ENCODE measurements at regions not wholly inside any gene's neighbourhood (a gene's known extent, or its start where the extent isn't known, plus 50 kb on each side); places are given as distances from the start of the nearest gene placed in this dataset.

DNA sequence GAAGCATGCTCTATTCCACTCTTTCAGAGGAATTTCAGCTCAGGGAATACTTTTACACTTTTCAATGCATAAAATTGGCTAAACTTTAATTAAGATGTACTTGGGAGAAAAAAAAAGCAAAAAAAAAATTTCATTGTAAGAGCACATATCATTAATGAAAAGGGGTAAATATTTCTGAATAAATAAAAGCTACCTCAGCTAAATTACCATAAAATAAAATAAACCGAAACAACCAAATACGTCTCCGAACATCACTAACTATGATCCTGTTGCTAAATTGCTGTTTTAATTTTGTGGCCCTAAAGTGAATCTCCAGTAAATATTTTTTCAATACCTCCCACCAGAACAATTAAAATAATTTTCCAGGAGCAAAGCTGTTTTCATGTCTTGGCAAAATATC lies 203.7 kb upstream of the KCNJ16 start:
- DNase-seq: no peak
- ChIA-PET CTCF (interaction anchor here (1.0 to 1.5 kb wide), 2 partner anchors 8 to 10 kb away, joined by 3 to 5 read pairs; no protein-coding TSS in a partner anchor), POLR2A (interaction anchor here (0.5 kb wide), 1 partner anchor 227 kb away, joined by 3 read pairs; no protein-coding TSS in a partner anchor)
- Histone ChIP-seq H4K20me1 (ENCODE audit: insufficient read depth) (no peaks in the 10 kb centered on the region), H3K9me2 (no peaks in the 10 kb centered on the region), H3K9ac (peak overlapping the region; percentile 49), H3K27ac (ENCODE audit: low read depth in 2 of 2, low read length in 1 of 2) (peak overlapping the region; percentile 56 to 87; a peak in 3 of 4 replicates), H3F3A (replicated peaks; ENCODE audit: insufficient read depth) (peaks cover 51% of the 10 kb centered on the region), H3K36me3 (replicated peaks in 1 of 2; ENCODE audit: control insufficient read depth in 1 of 2, insufficient read depth in 2 of 2, low read length in 1 of 2) (no peaks in the 10 kb centered on the region), H3K27me3 (ENCODE audit: insufficient read depth) (no peaks in the 10 kb centered on the region), H3K4me1 (ENCODE audit: control insufficient read depth in 1 of 2, insufficient read depth in 2 of 2, low read depth in 1 of 2, low read length in 1 of 2) (peaks cover 10 to 42% of the 10 kb centered on the region in 2 experiments), H3K79me2 (ENCODE audit: insufficient read depth) (no peaks in the 10 kb centered on the region), H3K4me3 (ENCODE audit: low read depth in 2 of 2, low read length in 1 of 2) (no peak overlapping the region), H3K4me2 (peak overlapping the region; percentile 41), H3K9me3 (0 out of 2 replicates have a peak, but pooled peaks cover 3% of the 10 kb centered on the region), H2AFZ (ENCODE audit: low read depth) (peak overlapping the region; percentile 7; the same call in 1 of the 2 replicates)
- 97% methylated on average over 3 of the region's 3 CpGs for WGBS (ENCODE audit: low lambda C conversion rate)
- no peak for TF ChIP-seq RXRA (IDR thresholded peaks at IDR 0.05; ENCODE audit: borderline replicate concordance, low read depth)
- TF ChIP-seq, protein P1, sequence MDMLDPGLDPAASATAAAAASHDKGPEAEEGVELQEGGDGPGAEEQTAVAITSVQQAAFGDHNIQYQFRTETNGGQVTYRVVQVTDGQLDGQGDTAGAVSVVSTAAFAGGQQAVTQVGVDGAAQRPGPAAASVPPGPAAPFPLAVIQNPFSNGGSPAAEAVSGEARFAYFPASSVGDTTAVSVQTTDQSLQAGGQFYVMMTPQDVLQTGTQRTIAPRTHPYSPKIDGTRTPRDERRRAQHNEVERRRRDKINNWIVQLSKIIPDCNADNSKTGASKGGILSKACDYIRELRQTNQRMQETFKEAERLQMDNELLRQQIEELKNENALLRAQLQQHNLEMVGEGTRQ (IDR thresholded peaks at IDR 0.05; ENCODE audit: borderline replicate concordance, low read depth, low read length): no peak
- no peak for TF ChIP-seq SIN3A (IDR thresholded peaks at IDR 0.05; ENCODE audit: borderline replicate concordance, low read depth, low read length)
- no peak for TF ChIP-seq TAF1 (IDR thresholded peaks at IDR 0.05; ENCODE audit: borderline replicate concordance, low read depth, low read length)
- no peak for TF ChIP-seq FOXJ3 (CRISPR knock-in tag; IDR thresholded peaks at IDR 0.05)
- no peak for TF ChIP-seq FOSL2 (IDR thresholded peaks at IDR 0.05; ENCODE audit: borderline replicate concordance, low read depth)
- no peak for TF ChIP-seq FOXM1 (IDR thresholded peaks at IDR 0.05; ENCODE audit: low read depth)
- TF ChIP-seq TEAD4 (IDR thresholded peaks at IDR 0.05; ENCODE audit: borderline replicate concordance, insufficient read depth): no peak
- TF ChIP-seq, protein P2, sequence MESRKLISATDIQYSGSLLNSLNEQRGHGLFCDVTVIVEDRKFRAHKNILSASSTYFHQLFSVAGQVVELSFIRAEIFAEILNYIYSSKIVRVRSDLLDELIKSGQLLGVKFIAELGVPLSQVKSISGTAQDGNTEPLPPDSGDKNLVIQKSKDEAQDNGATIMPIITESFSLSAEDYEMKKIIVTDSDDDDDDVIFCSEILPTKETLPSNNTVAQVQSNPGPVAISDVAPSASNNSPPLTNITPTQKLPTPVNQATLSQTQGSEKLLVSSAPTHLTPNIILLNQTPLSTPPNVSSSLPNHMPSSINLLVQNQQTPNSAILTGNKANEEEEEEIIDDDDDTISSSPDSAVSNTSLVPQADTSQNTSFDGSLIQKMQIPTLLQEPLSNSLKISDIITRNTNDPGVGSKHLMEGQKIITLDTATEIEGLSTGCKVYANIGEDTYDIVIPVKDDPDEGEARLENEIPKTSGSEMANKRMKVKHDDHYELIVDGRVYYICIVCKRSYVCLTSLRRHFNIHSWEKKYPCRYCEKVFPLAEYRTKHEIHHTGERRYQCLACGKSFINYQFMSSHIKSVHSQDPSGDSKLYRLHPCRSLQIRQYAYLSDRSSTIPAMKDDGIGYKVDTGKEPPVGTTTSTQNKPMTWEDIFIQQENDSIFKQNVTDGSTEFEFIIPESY (IDR thresholded peaks at IDR 0.05; ENCODE audit: borderline replicate concordance, low read depth): no peak
- TF ChIP-seq SMC3 (IDR thresholded peaks at IDR 0.05; ENCODE audit: low read depth, low read length): no peak
- no peak for TF ChIP-seq RCOR1 (IDR thresholded peaks at IDR 0.05; ENCODE audit: low read length)

DNA sequence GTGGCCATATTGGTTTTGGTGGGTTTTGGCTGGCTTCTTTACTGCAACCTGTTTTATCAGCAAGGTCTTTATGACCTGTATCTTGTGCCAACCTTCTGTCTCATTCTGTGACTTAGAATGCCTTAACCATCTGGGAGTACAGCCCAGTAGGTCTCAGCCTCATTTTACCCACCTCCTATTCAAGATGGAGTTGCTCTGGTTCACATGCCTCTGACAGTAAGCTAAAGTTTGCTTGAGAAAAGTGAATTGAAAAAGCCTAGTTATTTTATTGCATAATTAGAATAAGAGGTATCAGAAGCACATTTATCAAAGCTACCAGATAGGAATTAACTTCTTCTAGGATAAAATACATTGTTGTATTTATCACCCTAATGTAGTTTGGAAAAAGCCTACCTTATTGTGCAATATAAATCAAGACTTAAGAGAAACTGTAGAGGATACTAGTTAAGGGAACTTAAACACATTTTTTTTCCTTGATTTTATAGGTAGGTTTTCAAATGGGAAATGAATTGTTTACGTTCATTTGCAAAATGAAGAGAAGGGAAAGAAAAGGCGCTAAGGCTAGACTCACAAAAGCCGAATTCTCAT lies 202.3 kb upstream of the KCNJ16 start:
- Histone ChIP-seq H2AFZ (ENCODE audit: low read depth) (no peak overlapping the region), H3K27me3 (ENCODE audit: insufficient read depth) (no peaks in the 10 kb centered on the region), H3K9me3 (0 out of 2 replicates have a peak, but pooled peaks cover 7% of the 10 kb centered on the region), H3K4me2 (no peak overlapping the region), H3K9ac (no peak overlapping the region), H3K9me2 (no peaks in the 10 kb centered on the region), H3F3A (replicated peaks; ENCODE audit: insufficient read depth) (peaks cover 54% of the 10 kb centered on the region), H3K27ac (ENCODE audit: low read depth in 2 of 2, low read length in 1 of 2) (no peak overlapping the region), H3K4me1 (ENCODE audit: control insufficient read depth in 1 of 2, insufficient read depth in 2 of 2, low read depth in 1 of 2, low read length in 1 of 2) (peaks cover 10 to 42% of the 10 kb centered on the region in 2 experiments), H3K79me2 (ENCODE audit: insufficient read depth) (no peaks in the 10 kb centered on the region), H3K4me3 (ENCODE audit: low read depth in 2 of 2, low read length in 1 of 2) (no peak overlapping the region), H4K20me1 (ENCODE audit: insufficient read depth) (no peaks in the 10 kb centered on the region), H3K36me3 (replicated peaks in 1 of 2; ENCODE audit: control insufficient read depth in 1 of 2, insufficient read depth in 2 of 2, low read length in 1 of 2) (no peaks in the 10 kb centered on the region)
- 92% methylated on average over 3 of the region's 3 CpGs for WGBS (ENCODE audit: low lambda C conversion rate)
- POLR2A ChIA-PET: no interaction called here
- CTCF ChIA-PET: interaction anchor here (1.2 kb wide), 1 partner anchor 13 kb away, joined by 3 read pairs; no protein-coding TSS in a partner anchor
- no peak for DNase-seq
- TF ChIP-seq CHD2 (IDR thresholded peaks at IDR 0.05; ENCODE audit: low read length, partially characterized antibody) (no peak), NFIC (IDR thresholded peaks at IDR 0.05; ENCODE audit: borderline replicate concordance) (no peak), FOXJ3 (CRISPR knock-in tag; IDR thresholded peaks at IDR 0.05) (no peak), YY1 (IDR thresholded peaks at IDR 0.05; ENCODE audit: low read depth) (no peak), ELF1 (IDR thresholded peaks at IDR 0.05) (no peak), EZH2phosphoT487 (IDR thresholded peaks at IDR 0.05; ENCODE audit: borderline replicate concordance, low read depth) (no peak), MXI1 (IDR thresholded peaks at IDR 0.05; ENCODE audit: low read depth, low read length) (no peak), SIN3A (IDR thresholded peaks at IDR 0.05; ENCODE audit: borderline replicate concordance, low read depth, low read length) (no peak)
- TF ChIP-seq, protein P3, sequence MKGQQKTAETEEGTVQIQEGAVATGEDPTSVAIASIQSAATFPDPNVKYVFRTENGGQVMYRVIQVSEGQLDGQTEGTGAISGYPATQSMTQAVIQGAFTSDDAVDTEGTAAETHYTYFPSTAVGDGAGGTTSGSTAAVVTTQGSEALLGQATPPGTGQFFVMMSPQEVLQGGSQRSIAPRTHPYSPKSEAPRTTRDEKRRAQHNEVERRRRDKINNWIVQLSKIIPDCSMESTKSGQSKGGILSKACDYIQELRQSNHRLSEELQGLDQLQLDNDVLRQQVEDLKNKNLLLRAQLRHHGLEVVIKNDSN (IDR thresholded peaks at IDR 0.05; ENCODE audit: borderline replicate concordance, low read depth): no peak
- TF ChIP-seq, protein P4, sequence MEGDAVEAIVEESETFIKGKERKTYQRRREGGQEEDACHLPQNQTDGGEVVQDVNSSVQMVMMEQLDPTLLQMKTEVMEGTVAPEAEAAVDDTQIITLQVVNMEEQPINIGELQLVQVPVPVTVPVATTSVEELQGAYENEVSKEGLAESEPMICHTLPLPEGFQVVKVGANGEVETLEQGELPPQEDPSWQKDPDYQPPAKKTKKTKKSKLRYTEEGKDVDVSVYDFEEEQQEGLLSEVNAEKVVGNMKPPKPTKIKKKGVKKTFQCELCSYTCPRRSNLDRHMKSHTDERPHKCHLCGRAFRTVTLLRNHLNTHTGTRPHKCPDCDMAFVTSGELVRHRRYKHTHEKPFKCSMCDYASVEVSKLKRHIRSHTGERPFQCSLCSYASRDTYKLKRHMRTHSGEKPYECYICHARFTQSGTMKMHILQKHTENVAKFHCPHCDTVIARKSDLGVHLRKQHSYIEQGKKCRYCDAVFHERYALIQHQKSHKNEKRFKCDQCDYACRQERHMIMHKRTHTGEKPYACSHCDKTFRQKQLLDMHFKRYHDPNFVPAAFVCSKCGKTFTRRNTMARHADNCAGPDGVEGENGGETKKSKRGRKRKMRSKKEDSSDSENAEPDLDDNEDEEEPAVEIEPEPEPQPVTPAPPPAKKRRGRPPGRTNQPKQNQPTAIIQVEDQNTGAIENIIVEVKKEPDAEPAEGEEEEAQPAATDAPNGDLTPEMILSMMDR (IDR thresholded peaks at IDR 0.05): no peak
- TF ChIP-seq, protein P5, sequence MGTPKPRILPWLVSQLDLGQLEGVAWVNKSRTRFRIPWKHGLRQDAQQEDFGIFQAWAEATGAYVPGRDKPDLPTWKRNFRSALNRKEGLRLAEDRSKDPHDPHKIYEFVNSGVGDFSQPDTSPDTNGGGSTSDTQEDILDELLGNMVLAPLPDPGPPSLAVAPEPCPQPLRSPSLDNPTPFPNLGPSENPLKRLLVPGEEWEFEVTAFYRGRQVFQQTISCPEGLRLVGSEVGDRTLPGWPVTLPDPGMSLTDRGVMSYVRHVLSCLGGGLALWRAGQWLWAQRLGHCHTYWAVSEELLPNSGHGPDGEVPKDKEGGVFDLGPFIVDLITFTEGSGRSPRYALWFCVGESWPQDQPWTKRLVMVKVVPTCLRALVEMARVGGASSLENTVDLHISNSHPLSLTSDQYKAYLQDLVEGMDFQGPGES (IDR thresholded peaks at IDR 0.05; ENCODE audit: low read depth, low read length): no peak

Measured in SK-N-SH (cell line).